HUES6 (cell line): ENCODE measurements at regions not wholly inside any gene's neighbourhood (a gene's known extent, or its start where the extent isn't known, plus 50 kb on each side); places are given as distances from the start of the nearest gene placed in this dataset.
"Not testable (repeated sequence)": the region's sequence is repeated elsewhere in the genome, so short reads cannot be mapped to it uniquely, and the experiment has no call there.

ENCODE experiments used
- H3K27ac ChIP-seq: 2 replicates; pipeline ENCODE4 v1.7.0; 2013; ENCODE audit warnings: low read depth, mild to moderate bottlenecking, low read length, inconsistent platforms
- H3K27me3 ChIP-seq: 2 replicates; pipeline ENCODE4 v1.6.1; 2013; ENCODE audit warnings: low read length; ENCODE audit not compliant: control insufficient read depth, insufficient read depth
- H3K36me3 ChIP-seq: 2 replicates; pipeline ENCODE4 v1.6.1; 2013; ENCODE audit warnings: low read length; ENCODE audit not compliant: control insufficient read depth, insufficient read depth
- H3K4me1 ChIP-seq: 2 replicates; pipeline ENCODE4 v1.6.1; 2013; ENCODE audit warnings: low read length; ENCODE audit not compliant: control insufficient read depth, insufficient read depth
- H3K4me3 ChIP-seq: 2 replicates; pipeline ENCODE4 v1.5.1; 2013; ENCODE audit warnings: low read depth, low read length
- H3K9ac ChIP-seq: one replicate; pipeline ENCODE4 v1.6.1; 2013; ENCODE audit warnings: mild to moderate bottlenecking, low read length
- H3K9me3 ChIP-seq: 2 replicates; pipeline ENCODE4 v1.6.1; 2013; ENCODE audit warnings: low read depth, low read length; ENCODE audit not compliant: control insufficient read depth, insufficient read depth

- Histone ChIP-seq H3K4me1 (no peaks in the 10 kb centered on the region), H3K9me3 (peaks cover 6% of the 10 kb centered on the region; the same call in 1 of the 2 replicates), H3K27me3 (no peaks in the 10 kb centered on the region), H3K36me3 (no peaks in the 10 kb centered on the region), H3K9ac (no peak overlapping the region), H3K27ac (no peak overlapping the region), H3K4me3 (no peak overlapping the region)
Measured at GRCh38 chr2:131754929-131755720, 227.4 kb downstream of the CCDC74A start.

GRCh38 chr2:131756141-131756907 lies 228.6 kb downstream of the CCDC74A start:
- Histone ChIP-seq H3K4me3 (no peak overlapping the region), H3K9me3 (peaks cover 6% of the 10 kb centered on the region; the same call in 1 of the 2 replicates)

DNA sequence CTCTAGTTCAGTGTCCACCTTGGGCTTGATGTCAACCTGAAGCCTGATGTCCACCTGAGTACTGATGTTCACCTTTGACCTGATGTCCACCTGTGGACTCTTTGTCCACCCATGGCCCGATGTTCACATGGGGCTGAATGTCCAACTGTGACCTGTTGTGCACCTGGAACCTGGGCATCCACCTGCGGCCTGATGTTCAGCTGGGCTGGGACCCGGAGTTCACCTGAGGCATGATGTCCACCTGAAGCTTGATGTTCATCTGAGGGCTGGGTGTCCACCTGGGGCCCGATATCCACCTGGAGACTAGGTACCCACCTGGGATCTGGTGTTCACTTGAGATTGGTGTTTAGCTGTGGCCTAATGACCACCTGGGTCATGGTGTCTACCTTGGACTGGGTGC lies 231.3 kb downstream of the CCDC74A start:
- H3K4me1 ChIP-seq, H3K27ac ChIP-seq, H3K4me3 ChIP-seq, H3K36me3 ChIP-seq, H3K27me3 ChIP-seq, H3K9ac ChIP-seq, H3K9me3 ChIP-seq: not testable (repeated sequence)

More at GRCh38 chr2:131756141-131756907, 228.6 kb downstream of the CCDC74A start:
- Histone ChIP-seq H3K4me1 (no peaks in the 10 kb centered on the region), H3K36me3 (no peaks in the 10 kb centered on the region), H3K9ac (no peak overlapping the region), H3K27ac (no peak overlapping the region), H3K27me3 (no peaks in the 10 kb centered on the region)

GRCh38 chr2:131774955-131775555 lies 247.4 kb downstream of the CCDC74A start:
- not testable (repeated sequence) for H3K4me1 ChIP-seq, H3K27me3 ChIP-seq, H3K9me3 ChIP-seq, H3K36me3 ChIP-seq, H3K9ac ChIP-seq, H3K27ac ChIP-seq, H3K4me3 ChIP-seq

DNA sequence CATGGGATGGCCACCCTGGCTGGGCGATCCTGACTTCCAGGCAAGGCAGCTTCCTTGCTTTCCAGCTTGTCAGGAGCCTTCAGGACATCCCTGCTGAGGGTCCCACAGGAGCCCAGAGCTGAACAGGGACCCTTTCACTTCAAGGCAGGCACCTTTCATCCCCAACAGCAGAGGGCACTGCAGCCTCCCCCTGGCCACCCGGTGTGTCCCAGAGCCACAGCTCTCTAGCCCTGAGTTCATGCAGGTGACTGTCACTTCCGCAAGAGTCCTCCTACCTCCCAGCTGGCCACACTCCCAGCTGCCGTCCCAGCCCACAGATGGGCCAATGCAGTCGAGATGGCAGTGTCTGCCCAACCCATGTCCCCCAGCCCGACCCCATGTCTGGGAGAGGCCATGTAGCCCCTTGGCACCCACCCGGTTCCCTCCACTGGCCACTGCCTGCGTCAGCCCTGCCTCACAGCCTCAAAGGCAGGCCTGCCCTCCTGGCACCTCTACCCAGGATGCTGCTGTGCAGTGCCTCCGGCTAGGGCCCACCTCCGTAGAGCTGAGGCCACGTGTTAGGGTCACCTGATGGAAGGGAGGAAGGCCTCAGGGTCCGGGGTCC lies 248.3 kb downstream of the CCDC74A start:
- H3K27me3 ChIP-seq, H3K27ac ChIP-seq, H3K9me3 ChIP-seq, H3K4me1 ChIP-seq, H3K9ac ChIP-seq, H3K36me3 ChIP-seq, H3K4me3 ChIP-seq: not testable (repeated sequence)

DNA sequence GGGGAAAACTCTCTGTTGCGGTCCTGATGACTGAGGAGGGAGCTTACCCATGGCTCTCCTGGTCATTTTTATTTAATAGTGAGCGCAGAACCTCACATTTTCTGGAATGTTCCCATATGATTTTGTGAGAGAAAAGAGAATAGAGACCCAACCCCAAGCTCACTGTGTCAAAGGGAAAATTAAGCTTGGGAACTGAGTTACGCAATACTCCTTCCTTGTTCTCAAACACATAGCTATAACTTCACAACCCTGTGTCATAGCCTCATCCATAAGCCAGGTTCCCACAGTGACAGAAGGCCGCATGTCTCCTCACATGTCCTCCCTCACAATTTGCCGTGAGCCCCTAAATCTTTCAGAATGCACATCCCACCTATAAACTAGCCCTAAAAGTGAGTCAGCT lies 252.8 kb downstream of the CCDC74A start:
- H3K27ac ChIP-seq, H3K36me3 ChIP-seq, H3K4me1 ChIP-seq, H3K9ac ChIP-seq, H3K27me3 ChIP-seq, H3K4me3 ChIP-seq, H3K9me3 ChIP-seq: not testable (repeated sequence)

- peaks cover 10% of the 10 kb centered on the region for H3K27me3 ChIP-seq
- H3K9me3 ChIP-seq, result no peaks in the 10 kb centered on the region
- no peaks in the 10 kb centered on the region for H3K4me1 ChIP-seq
- H3K9ac ChIP-seq, result no peak overlapping the region
- H3K4me3 ChIP-seq, result no peak overlapping the region
- no peaks in the 10 kb centered on the region for H3K36me3 ChIP-seq
- no peak overlapping the region for H3K27ac ChIP-seq
Measured at GRCh38 chr2:131801210-131801744, 273.6 kb downstream of the CCDC74A start.

GRCh38 chr2:131801745-131802350 lies 274.2 kb downstream of the CCDC74A start:
- H3K27ac ChIP-seq, H3K9me3 ChIP-seq, H3K4me1 ChIP-seq, H3K9ac ChIP-seq, H3K36me3 ChIP-seq: not testable (repeated sequence)
- Histone ChIP-seq H3K27me3 (peaks cover 10% of the 10 kb centered on the region), H3K4me3 (peak overlapping the region; percentile 79)

GRCh38 chr2:131802351-131802836 lies 274.7 kb downstream of the CCDC74A start:
- H3K9me3 ChIP-seq, result not testable (repeated sequence)
- Histone ChIP-seq H3K27me3 (peaks cover 10% of the 10 kb centered on the region), H3K4me3 (peak overlapping the region; percentile 79)

DNA sequence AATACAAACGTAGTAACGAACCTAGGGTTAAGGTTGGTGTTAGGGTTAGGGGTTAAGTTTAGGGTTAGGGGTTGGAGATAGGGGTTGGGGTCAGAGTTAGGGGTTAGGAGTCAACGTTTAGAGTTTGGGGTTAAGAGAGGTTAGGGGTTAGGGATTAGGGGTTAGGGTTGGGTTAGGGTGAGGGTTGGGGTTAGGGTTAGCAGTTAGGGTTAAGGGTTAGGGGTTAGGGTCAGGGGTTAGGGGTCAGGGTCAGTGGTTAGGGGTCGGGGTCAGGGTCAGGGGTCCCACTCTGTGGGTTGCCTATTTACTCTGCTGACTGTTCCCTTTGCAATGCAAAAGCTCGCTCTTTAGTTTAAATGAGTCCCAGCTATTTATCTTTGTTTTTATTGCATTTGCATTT lies 275.5 kb downstream of the CCDC74A start:
- H3K4me1 ChIP-seq, result not testable (repeated sequence)
- peaks cover 10% of the 10 kb centered on the region for H3K27me3 ChIP-seq

More at GRCh38 chr2:131802351-131802836, 274.7 kb downstream of the CCDC74A start:
- not testable (repeated sequence) for H3K36me3 ChIP-seq, H3K27ac ChIP-seq, H3K4me1 ChIP-seq, H3K9ac ChIP-seq

More for the DNA sequence above, 275.5 kb downstream of the CCDC74A start:
- not testable (repeated sequence) for H3K4me3 ChIP-seq, H3K36me3 ChIP-seq, H3K9ac ChIP-seq, H3K9me3 ChIP-seq, H3K27ac ChIP-seq
